Heart left ventricle (tissue), 13 donors: ENCODE measurements at regions not wholly inside any gene's neighbourhood (a gene's known extent, or its start where the extent isn't known, plus 50 kb on each side); places are given as distances from the start of the nearest gene placed in this dataset.

Source experiments
- POLR2A ChIP-seq, 2 donors: fragments of 450-650 bp; IDR thresholded peaks; one replicate each; pipeline ENCODE4 v1.6.1; 2017; ENCODE audit warnings: antibody characterized with exemption in 2 of 2, mild to moderate bottlenecking in 2 of 2, moderate library complexity in 2 of 2
- TF ChIP-seq, protein P1 (sequence below), 12 donors: fragments of 200-600 bp; sonication (generic) in 4 of 12; IDR thresholded peaks; one replicate each; pipeline versions ENCODE4 v1.5.0 to v1.8.0; 2018 to 2022; ENCODE audit warnings: antibody characterized with exemption in 12 of 12, mild to moderate bottlenecking in 5 of 12
- donor health status: ischemic (EF 13 %, LVEDD 7.1; RV severe dilation, severe dysfunction).
- donor health status: DM: no; HTN: yes; CAD: no.
- donor health status: DM: no; HTN: no; CAD: no.
- donor health status: ischemic (EF 25% LVEDD 6.9; RV normal size, moderate dysfunction).
- donor health status: ischemic (EF 25% LVEDD 5.7; RV mildly dilated, moderate dysfunction).
- donor health status: ischemic (EF 35%, LVEDD 5.7; RV mildly dilated, moderate dysfunction).
- donor health status: nonischemic (EF 11% LVEDD 7.7; RV severe dilation, severe dysfunction).
- donor health status: DM: yes; HTN: yes; CAD: no.
- donor health status: PGD.
- donor health status: ischemic (EF 29% LVEDD 5.4; RV normal size, mild dysfunction).
- donor health status: nonischemic (EF 23%, LVEDD 6.1; RV moderate dilation, normal function).

DNA sequence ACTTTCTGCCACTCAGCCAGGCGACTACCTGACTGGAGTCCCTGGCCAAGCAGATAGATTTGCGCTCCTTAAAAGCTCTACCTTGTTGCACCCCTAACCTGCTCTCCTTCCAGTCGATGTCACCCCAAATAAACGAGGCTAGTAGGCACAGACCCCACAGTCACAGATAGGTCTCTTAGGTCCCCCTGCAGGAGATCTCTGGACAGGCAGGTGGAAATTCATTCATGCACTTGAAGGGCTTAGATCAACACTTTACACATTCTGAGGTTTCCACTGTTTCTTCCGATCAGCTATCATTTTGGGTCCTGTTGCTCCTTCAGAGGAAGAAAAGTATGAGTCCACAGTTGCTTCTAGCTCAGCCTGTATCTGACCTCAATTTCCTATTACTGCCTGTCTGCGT lies 272.6 kb upstream of the FMN2 start:
- TF ChIP-seq, protein P1, sequence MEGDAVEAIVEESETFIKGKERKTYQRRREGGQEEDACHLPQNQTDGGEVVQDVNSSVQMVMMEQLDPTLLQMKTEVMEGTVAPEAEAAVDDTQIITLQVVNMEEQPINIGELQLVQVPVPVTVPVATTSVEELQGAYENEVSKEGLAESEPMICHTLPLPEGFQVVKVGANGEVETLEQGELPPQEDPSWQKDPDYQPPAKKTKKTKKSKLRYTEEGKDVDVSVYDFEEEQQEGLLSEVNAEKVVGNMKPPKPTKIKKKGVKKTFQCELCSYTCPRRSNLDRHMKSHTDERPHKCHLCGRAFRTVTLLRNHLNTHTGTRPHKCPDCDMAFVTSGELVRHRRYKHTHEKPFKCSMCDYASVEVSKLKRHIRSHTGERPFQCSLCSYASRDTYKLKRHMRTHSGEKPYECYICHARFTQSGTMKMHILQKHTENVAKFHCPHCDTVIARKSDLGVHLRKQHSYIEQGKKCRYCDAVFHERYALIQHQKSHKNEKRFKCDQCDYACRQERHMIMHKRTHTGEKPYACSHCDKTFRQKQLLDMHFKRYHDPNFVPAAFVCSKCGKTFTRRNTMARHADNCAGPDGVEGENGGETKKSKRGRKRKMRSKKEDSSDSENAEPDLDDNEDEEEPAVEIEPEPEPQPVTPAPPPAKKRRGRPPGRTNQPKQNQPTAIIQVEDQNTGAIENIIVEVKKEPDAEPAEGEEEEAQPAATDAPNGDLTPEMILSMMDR (IDR thresholded peaks at IDR 0.05): no peak
- TF ChIP-seq POLR2A (IDR thresholded peaks at IDR 0.05): no peak
